H1 (cell line): ENCODE measurements at regions not wholly inside any gene's neighbourhood (a gene's known extent, or its start where the extent isn't known, plus 50 kb on each side); places are given as distances from the start of the nearest gene placed in this dataset.

ENCODE experiments used
- GTF2F1 ChIP-seq: IDR thresholded peaks from 2 replicates; pipeline ENCODE4 v1.6.1; 2012; ENCODE audit warnings: low read depth, low read length, improper control_type of control experiment, borderline replicate concordance
- HDAC6 ChIP-seq: IDR thresholded peaks from one replicate; pipeline ENCODE4 v1.7.1; 2012; ENCODE audit warnings: low read depth, mild to moderate bottlenecking, inconsistent platforms, low read length, moderate library complexity
- POU5F1 ChIP-seq: IDR thresholded peaks from 2 replicates; pipeline ENCODE4 v1.6.1; 2011; ENCODE audit warnings: low read depth, mild to moderate bottlenecking, low read length, moderate library complexity
- RAD21 ChIP-seq, 2 experiments: IDR thresholded peaks in 1 of 2; conservative IDR thresholded peaks in 1 of 2; 2 replicates each; pipeline ENCODE4 v1.6.1; 2011; ENCODE audit warnings: low read depth in 2 of 2, low read length in 2 of 2, improper control_type of control experiment in 1 of 2, inconsistent platforms in 1 of 2, mild to moderate bottlenecking in 1 of 2, moderate library complexity in 1 of 2
- SIRT6 ChIP-seq: IDR thresholded peaks from one replicate; pipeline ENCODE4 v1.7.1; 2012; ENCODE audit warnings: low read length, inconsistent platforms
- TEAD4 ChIP-seq: IDR thresholded peaks from 2 replicates; pipeline ENCODE4 v1.6.1; 2012; ENCODE audit warnings: low read depth, low read length, inconsistent platforms, mixed read lengths

- TF ChIP-seq TEAD4 (no peak), GTF2F1 (no peak), RAD21 (IDR thresholded peaks at IDR 0.05 in 1 of 2, conservative IDR thresholded peaks at IDR 0.05 in 1 of 2; ENCODE audit: low read depth in 2 of 2, low read length in 2 of 2) (no peak), POU5F1 (no peak), HDAC6 (no peak), SIRT6 (no peak)
Measured at GRCh38 chr11:116084511-116084910, 580.3 kb upstream of the CADM1 start (continued).
